GM21737 (cell line): ENCODE measurements at regions not wholly inside any gene's neighbourhood (a gene's known extent, or its start where the extent isn't known, plus 50 kb on each side); places are given as distances from the start of the nearest gene placed in this dataset.
A peak's percentile ranks its signal among the peaks of the same experiment; 100 is the strongest.

Source experiments
- ATAC-seq: cut with Tn5 transposase; IDR thresholded peaks from one replicate; pipeline ENCODE4 v1.9.1; 2021; ENCODE audit warnings: mild to moderate bottlenecking, moderate library complexity; ENCODE audit not compliant: unreplicated experiment

DNA sequence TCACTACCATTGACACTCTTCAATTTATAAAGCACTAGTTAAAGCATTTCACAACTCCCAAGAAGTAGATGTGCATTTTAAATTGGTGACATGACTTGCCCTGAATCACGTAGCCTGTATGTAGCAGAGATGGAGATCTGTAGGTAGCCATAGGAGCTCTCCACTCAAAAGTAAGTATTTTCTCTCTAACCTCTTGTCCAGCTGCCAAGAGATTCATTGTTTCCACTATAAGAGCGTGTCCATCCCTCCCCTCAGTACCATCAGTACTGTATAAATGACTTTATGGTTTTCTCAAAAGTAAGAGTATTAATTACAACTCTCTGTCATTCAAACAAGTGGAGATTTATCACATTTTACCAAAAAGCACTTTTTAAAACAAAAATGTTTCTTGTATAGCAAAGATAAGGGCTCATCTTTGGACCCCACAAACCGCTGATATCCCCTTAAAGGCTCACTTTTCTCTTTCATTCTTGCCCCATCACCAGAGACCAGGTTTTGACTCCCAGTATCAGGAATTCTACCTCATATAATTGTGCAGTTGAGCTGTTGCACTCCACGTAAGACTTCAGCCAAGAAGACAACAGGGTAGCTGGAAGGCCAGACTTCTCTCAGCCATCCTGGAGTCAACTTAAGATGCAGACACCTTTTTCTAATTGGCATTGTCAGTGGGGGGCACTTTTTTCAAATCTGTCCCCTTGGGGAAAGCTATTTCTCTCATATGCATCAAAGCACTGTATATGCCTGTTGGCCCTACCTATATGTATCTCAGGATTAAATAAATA lies 78.0 kb upstream of the GALNT5 start:
- ATAC-seq = no peak

DNA sequence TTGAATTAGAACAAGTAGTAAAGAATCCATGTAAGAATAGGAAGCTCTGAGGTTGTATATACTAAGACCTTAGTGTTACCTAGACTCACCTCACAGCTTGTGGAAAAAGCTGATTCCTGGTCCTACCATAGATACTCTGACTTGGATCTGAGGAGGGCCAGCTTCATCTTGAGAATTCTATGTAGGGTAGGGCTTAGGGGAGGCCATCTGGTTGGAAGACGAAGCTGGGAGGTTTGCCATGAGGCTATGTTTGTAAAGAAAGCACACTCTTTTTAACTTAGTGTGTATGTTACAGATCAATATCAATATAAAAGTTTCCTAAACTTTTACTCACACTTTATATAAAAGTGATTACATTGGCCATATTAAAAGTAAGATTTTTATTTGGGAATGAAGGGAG lies 77.1 kb upstream of the GALNT5 start:
- ATAC-seq = no peak

DNA sequence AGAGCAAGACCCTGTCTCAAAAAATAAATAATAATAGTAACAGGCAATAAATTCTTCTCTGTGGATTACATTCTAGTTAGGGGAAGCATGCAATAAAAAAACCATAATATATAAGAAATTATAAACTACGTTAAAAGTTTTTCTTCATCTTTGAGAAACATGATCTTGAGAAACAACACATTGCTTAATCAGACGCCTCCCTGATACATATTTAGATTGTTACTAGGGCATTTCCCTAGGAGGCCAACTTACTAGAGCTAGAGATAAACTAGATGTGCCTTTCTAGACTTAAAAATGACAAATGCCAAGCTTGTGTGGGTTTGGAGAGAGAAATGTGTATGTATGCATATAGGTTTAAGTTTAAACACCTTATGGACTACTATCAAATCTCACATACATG lies 76.3 kb upstream of the GALNT5 start:
- ATAC-seq = no peak

GRCh38 chr2:157182204-157182709 lies 75.2 kb upstream of the GALNT5 start:
- no peak for ATAC-seq

GRCh38 chr2:157182834-157183396 lies 74.6 kb upstream of the GALNT5 start:
- ATAC-seq = no peak

DNA sequence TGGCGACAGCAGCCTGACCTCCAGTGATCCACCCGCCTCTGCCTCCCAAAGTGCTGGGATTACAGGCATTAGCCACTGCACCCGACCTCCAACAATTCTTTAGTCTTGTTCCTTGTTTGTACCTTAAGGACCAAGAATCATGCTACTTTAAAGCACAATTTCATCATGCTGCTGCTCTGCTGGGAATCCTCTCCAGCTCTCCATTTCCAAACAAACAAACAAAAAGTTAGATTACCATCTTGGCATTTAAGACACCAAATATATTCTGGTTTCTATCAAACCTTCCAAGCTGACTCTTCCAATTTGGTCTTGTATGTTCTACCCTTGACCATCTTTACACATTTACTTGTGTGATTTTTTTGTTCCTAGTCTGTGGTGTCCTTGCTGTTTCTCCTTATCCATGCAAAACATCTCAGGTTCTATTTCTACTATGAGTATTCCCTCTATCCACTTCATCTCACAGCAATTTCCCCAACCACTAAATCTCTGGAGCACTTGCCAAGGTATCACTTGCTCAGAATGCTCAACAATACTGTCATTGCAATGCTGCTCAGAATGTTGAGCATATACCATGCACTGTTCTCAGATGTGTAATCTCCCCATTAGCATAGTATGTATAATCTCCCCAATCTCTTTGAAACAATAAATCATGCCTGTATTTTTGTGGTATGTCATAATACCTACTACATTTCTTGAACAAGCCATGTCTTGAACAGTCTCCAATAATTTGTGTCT lies 73.2 kb upstream of the GALNT5 start:
- ATAC-seq = no peak

- no peak for ATAC-seq
These were observed 71.9 kb upstream of the GALNT5 start for GRCh38 chr2:157185476-157186227.

DNA sequence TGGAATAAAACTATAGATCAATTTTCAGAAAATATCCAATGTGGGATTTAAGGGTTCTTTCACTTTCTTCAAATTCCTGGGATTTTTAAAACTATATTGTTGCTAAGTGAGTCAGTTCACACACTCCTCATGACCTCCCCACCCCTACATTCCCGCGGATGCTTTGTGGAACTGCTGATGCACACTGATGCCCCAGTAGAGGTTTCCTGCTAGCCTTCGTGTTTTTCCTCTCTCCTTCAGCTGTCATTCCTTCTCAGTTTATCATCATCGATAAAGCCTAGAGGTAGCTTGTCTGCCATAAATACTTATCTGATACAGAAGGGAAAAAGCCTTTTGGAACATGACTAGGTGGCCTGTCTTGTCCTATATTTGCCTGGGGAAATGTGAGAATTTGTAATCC lies 67.4 kb upstream of the GALNT5 start:
- no peak for ATAC-seq

DNA sequence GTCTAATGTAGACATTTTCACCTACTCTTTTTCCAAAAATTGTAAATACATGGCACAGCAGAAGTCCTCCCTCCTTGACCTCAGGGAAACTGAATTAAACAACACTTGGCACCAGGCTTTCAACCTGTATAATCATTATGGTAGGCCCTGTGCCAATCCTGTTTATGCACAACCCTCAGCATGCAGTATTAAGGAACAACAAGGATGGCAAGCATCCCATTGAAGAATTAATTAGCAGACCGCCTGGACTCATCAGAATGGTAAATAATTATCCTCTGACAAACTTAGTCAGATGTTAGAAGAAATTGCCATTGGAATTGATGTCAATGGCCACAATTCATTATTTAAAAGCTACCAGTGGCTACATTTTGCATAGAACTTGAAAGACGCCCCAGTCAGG lies 66.3 kb upstream of the GALNT5 start:
- no peak for ATAC-seq

DNA sequence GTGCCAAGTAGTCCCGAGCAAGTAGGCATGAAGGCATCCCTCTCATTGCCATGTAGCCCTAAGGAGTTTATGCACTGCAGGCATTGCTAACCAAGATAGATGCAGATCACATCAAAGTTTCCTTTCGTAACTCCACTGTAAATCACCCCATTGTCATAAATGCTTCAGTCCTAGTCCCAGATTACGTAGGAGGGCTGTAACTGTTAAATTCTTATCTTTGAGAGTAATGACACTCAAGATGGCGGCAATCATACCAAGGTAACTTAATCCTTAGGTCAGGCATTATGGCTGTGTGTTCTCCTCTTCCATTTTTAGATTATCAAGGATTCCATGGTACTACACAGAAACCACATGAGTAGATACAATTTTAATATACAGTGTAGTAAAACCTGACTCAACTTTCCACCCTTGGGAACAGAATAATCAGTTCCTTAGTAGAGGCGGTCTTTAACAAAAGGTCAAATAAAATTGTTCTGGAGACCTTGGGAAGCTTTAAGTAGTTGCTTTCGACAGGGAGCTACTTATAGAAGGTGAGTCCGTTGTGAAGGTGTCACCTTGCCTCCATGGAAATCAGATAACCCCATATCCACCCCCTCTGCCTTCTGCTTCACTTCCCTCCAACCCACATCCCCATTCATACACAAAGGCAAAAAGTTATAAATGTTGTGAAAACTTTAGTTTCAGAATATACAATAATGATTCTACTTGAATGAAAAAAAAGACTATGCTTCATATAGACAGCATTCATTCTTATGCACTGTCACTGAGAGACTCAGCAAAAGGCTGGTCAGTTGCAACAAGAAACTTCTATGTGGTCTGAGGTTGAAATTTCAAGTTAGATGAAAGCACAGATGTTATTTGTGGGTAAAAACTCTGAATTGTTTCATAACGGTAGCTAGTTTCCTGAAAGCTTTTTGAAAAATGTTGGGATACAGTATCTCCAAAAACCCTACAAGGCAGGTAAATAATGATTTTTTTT lies 64.8 kb upstream of the GALNT5 start:
- peak; percentile 72 for ATAC-seq

DNA sequence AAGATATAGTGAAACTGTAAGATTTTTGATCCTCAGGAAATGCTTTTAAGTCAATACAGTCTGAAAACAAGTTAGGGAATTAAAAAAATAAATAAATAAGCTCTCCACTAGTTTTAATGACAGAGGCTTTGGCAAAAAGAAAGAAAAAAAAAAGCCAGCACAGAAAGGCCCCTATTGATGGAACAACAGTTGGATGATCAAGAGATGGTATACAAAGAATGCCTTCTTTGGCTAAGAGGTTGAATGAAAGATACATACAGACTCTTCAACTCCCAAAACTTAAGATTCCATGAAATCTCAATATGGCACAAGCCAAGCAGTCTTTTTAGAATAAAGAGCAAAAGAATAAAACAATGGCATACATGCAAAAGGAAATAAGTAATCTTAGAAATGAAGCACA lies 64.0 kb upstream of the GALNT5 start:
- ATAC-seq = no peak

GRCh38 chr2:157194097-157194688 lies 63.3 kb upstream of the GALNT5 start:
- peak; percentile 54 for ATAC-seq

GRCh38 chr2:157194844-157195243 lies 62.7 kb upstream of the GALNT5 start:
- no peak for ATAC-seq

GRCh38 chr2:157196956-157197355 lies 60.5 kb upstream of the GALNT5 start:
- no peak for ATAC-seq

DNA sequence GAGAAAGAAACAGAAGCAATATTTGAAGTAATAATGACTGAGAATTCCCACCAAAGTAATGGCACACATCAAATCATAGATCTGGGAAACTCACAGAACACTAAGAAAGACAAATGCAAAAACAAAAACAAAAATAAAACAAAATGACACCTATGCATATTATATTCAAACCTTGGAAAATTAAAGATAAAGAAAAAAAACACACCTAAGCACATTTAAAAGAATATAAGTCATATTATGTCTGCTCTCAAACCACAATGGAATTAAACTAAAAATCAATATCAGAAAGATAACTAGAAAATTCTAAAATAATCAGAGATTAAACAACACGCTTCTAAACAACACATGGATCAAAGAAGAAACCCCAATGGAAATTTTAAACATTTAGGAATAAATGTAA lies 59.7 kb upstream of the GALNT5 start:
- no peak for ATAC-seq

DNA sequence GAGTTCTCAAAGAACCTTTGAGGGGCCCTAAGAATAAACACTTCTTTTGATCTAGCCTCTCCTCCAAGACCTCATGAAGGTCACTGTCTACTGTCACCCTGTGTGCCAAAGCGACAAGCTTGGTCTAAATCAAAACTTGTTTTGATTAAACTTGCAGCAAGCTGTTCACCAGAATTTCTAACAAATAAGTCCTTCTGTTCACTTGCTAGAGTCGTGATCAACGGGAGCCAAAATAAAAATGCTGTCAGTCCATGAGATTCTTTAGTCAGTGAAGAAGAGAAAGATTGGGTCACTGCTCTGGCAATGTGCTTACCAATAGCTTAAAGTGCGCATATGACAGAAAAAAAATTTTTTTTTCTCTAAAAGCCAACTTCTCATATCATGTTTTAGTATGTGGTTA lies 53.9 kb upstream of the GALNT5 start:
- no peak for ATAC-seq

DNA sequence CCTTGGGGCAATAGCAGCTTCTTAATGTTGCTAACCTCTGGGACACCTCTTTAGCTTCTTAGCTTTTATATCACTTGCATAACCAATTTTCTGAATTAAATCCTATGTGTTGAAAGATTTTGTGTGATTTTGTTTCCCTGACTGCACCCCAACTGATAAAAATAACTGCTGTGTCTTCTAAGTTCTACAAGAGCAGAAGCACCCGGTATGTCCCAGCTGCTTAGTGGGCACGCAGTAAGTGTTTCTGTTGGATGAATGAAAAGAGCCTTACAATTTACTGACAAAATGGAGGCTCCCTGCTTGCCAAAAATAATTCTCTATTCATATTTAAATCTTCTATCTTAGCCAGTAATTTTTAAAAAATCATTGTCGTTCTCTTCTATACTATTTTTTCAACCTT lies 53.1 kb upstream of the GALNT5 start:
- ATAC-seq = no peak

GRCh38 chr2:157206916-157207315 lies 50.6 kb upstream of the GALNT5 start:
- no peak for ATAC-seq
